DND-41 (cell line): ENCODE measurements at regions not wholly inside any gene's neighbourhood (a gene's known extent, or its start where the extent isn't known, plus 50 kb on each side); places are given as distances from the start of the nearest gene placed in this dataset.

ENCODE experiments used
- EZH2 ChIP-seq: IDR thresholded peaks from 3 replicates; pipeline ENCODE4 v1.6.1; 2012; ENCODE audit warnings: borderline replicate concordance, low read depth, mild to moderate bottlenecking, moderate library complexity, low read length, inconsistent platforms; ENCODE audit not compliant: severe bottlenecking
- TF ChIP-seq, protein P1 (sequence below): IDR thresholded peaks from 2 replicates; pipeline ENCODE4 v1.5.1; 2012; ENCODE audit warnings: borderline replicate concordance, low read length, moderate library complexity, mild to moderate bottlenecking; ENCODE audit not compliant: poor library complexity, severe bottlenecking; ENCODE audit errors: extremely low read depth

DNA sequence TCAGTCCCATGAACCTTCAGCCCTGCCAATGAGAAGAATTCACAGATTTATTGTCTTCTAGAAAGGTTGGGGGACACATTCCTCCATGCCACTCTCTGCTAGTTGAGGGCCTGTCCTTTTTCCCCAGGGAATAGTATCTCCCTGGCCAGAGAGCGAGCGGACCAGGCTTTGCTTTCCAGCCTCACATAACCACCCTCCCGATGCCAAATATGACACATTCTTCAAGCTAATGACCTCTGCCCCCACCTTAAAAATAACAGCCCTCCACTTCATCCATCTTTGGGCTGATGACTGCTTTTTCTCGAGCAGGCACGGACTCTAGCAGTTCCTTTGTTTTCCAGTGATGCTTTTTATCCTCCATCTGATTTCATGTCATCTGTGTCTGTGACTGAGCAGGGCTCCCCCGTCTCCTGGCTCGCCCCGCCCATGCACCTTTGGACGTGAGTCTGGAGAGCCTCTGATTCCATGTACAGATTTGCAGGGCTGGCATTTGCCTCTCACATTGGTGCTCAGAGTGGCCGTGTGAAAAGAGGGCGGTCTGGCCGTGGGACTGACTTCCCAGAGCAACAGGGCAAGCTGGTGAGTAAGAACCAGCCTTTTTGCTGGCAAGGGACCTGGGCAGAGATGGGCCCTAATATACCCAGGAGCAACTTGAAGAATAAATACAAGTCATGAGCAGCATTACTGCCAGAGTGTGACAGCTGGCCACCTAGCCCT, 279.8 kb downstream of the BCOR start:
- TF ChIP-seq, protein P1, sequence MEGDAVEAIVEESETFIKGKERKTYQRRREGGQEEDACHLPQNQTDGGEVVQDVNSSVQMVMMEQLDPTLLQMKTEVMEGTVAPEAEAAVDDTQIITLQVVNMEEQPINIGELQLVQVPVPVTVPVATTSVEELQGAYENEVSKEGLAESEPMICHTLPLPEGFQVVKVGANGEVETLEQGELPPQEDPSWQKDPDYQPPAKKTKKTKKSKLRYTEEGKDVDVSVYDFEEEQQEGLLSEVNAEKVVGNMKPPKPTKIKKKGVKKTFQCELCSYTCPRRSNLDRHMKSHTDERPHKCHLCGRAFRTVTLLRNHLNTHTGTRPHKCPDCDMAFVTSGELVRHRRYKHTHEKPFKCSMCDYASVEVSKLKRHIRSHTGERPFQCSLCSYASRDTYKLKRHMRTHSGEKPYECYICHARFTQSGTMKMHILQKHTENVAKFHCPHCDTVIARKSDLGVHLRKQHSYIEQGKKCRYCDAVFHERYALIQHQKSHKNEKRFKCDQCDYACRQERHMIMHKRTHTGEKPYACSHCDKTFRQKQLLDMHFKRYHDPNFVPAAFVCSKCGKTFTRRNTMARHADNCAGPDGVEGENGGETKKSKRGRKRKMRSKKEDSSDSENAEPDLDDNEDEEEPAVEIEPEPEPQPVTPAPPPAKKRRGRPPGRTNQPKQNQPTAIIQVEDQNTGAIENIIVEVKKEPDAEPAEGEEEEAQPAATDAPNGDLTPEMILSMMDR: no peak
- no peak for TF ChIP-seq EZH2
